Fibroblast of mammary gland (primary cell): ENCODE measurements at regions not wholly inside any gene's neighbourhood (a gene's known extent, or its start where the extent isn't known, plus 50 kb on each side); places are given as distances from the start of the nearest gene placed in this dataset.
A peak's percentile ranks its signal among the peaks of the same experiment; 100 is the strongest.
"Not testable (repeated sequence)": the region's sequence is repeated elsewhere in the genome, so short reads cannot be mapped to it uniquely, and the experiment has no call there.

ENCODE experiments used
- DNase-seq: peaks from one replicate; pipeline ENCODE4 v3.0.0-alpha.2; 2010; ENCODE audit warnings: low read depth
- H3K4me3 ChIP-seq: 2 replicates; pipeline ENCODE4 v1.5.1; 2011; ENCODE audit warnings: low read depth, mild to moderate bottlenecking, low read length, moderate library complexity; ENCODE audit not compliant: control insufficient read depth
- TF ChIP-seq, protein P1 (sequence below): conservative IDR thresholded peaks from 2 replicates; pipeline ENCODE4 v1.5.1; 2011; ENCODE audit warnings: low read depth, low read length, inconsistent platforms; ENCODE audit not compliant: control insufficient read depth, insufficient read depth

DNA sequence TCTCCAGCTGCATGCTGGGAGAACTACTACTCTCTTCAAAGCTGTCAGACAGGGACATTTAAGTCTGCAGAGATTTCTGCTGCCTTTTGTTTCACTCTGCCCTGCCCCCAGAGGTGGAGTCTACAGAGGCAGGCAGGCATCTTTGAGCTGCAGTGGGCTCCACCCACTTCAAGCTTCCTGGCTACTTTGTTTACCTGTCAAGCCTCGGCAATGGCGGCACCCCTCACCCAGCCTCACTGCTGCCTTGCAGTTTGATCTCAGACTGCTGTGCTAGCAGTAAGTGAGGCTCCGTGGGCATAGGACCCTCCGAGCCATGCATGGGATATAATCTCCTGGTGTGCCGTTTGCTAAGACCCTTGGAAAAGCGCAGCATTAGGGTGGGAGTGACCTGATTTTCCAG lies 61.7 kb downstream of the DMRTA1 start:
- not testable (repeated sequence) for DNase-seq, H3K4me3 ChIP-seq

DNA sequence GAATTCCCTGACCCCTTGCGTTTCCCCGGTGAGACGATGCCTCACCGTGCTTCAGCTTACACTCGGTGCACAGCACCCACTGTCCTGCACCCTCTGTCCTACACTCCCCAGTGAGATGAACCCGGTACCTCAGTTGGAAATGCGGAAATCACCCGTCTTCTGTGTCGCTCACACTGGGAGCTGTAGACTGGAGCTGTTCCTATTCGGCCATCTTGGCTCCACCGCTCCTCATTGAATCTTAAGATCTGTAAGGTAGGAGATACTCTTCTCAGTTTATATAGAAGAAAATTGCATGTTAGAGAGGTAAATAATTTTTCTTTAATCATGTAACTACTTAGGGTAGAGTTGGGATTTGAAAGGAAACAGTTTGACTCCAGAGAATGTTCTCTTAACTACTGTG lies 62.2 kb downstream of the DMRTA1 start:
- no peak overlapping the region for H3K4me3 ChIP-seq
- TF ChIP-seq, protein P1, sequence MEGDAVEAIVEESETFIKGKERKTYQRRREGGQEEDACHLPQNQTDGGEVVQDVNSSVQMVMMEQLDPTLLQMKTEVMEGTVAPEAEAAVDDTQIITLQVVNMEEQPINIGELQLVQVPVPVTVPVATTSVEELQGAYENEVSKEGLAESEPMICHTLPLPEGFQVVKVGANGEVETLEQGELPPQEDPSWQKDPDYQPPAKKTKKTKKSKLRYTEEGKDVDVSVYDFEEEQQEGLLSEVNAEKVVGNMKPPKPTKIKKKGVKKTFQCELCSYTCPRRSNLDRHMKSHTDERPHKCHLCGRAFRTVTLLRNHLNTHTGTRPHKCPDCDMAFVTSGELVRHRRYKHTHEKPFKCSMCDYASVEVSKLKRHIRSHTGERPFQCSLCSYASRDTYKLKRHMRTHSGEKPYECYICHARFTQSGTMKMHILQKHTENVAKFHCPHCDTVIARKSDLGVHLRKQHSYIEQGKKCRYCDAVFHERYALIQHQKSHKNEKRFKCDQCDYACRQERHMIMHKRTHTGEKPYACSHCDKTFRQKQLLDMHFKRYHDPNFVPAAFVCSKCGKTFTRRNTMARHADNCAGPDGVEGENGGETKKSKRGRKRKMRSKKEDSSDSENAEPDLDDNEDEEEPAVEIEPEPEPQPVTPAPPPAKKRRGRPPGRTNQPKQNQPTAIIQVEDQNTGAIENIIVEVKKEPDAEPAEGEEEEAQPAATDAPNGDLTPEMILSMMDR: no peak
- no peak for DNase-seq

DNA sequence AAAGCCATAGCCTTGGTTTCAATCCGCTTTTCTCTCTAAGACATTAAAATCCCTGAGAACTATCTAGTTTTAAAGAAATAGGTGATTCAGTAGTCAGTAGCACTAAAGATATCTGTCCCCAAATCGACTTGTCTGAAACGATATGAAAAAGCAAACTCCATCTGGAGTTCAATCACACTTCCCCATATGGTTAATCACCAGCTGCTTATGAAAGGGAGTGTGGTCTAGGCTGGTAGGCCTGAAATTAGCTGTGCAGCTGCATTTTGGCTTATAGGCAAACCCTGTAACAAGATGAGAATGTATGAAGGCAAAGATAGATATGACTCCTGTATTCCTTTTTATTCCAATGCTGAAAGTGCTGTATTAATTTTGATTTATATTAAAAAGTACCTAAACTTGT lies 65.9 kb downstream of the DMRTA1 start:
- no peak for DNase-seq
- TF ChIP-seq, protein P1: no peak

DNA sequence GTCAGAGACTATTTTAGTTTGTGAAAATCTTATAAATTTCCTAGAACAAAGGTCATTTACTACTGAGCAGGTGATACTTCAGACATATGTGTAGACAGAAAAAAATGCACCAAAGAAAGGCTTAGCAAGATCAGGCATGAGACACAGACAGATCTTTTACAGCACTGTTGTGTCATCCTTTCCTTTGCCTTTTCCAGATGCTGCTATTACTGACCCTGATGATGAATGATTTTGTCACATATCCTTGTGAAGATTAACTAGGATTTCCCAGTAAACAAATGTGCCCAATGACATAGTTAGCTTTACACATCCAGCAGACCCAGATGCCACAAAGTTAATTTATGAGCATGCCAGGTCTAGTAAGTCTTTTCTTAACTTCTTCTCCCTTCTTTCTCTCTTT lies 68.2 kb downstream of the DMRTA1 start:
- H3K4me3 ChIP-seq: no peak overlapping the region
- DNase-seq: peak; percentile 1
- TF ChIP-seq, protein P1: no peak

More for the DNA sequence above, 65.9 kb downstream of the DMRTA1 start:
- no peak overlapping the region for H3K4me3 ChIP-seq

DNA sequence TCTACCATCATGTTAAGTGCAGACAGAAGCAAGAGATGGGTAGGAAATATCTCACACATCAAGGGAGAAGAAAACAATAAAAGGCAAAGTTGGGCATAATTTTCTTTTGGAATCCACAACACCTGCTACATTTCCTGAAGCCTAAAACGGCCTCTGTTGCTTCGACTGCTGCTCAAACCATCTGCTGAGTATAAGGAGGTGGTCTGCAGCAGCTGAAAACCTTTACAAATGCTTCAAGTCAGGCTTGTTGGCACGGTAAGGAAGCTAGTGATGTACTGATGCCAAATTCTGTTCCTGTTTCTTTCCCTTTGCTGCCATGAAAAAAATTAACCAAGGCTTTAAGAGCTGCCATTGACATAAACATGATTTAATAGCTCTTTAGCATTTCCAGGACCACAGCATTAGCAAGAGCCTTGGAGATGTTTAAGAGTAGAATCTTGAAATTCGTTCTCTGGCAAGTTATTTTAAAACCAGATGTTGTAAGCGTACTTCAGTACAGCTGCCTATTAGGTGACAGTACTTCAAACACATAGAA lies 75.6 kb downstream of the DMRTA1 start:
- no peak overlapping the region for H3K4me3 ChIP-seq
- TF ChIP-seq, protein P1: no peak
- DNase-seq: no peak

DNA sequence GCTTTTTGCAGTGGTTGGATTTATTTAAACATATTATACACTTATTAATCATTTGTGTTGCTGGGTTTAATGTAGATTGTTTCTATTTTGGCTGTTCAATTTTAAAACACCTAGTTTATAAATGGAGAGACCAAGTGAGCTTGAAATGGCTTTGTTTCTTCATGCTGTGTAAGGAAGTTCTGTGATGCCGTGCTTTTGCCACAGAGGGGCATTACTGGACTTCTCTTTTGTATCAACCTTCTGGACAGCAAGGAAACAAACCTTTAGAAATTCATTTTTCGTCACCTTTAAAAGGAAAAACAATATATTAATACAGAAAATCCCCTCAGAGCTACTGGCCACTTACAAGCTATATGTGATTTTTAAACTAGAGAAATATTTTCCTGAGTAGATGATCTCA lies 81.9 kb downstream of the DMRTA1 start:
- H3K4me3 ChIP-seq: no peak overlapping the region
- TF ChIP-seq, protein P1: peak; percentile 57
- peak; percentile 56 for DNase-seq

DNA sequence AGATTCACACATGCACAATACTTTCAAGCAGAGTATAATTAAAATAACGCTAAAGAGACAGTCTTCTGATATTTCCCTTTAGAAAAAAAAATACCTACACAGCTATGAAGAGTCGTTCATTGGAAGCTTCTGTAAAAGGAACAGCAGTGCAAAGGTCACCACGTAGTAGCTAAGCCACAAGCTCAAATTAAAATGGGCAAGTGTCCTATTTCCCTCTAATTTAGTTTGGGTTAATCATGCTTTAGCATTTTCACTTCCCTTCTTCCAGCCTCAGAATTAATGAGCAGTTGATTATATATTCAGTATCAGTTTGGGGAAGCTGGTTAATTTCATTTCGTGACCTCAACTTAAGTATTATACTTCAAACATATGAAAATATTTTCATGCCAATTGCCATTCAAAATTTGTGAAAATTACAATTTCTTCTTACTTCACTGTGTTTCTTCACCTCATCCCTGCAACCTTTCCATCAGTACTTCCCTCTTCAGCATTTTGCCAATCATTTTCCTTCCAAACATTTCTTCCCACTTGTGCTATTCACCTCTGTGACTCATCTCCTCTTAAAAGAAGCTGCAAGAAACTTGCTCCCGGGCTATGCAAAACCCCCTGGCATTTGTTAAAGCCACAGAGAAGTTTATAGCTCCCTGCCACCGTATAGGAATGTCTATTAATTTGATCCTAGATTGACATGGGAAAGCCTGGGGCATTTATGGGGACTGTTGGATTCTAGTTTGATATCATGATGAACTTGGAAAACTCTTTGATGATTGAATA lies 83.0 kb downstream of the DMRTA1 start:
- TF ChIP-seq, protein P1: no peak
- H3K4me3 ChIP-seq: no peak overlapping the region
- peak; percentile 20 for DNase-seq
